GM12865 (cell line): ENCODE measurements at regions not wholly inside any gene's neighbourhood (a gene's known extent, or its start where the extent isn't known, plus 50 kb on each side); places are given as distances from the start of the nearest gene placed in this dataset.

Experiments used
- DNase-seq: peaks from one replicate; pipeline ENCODE4 v3.0.0; 2010; ENCODE audit warnings: low read depth
- H3K4me3 ChIP-seq: 2 replicates; pipeline ENCODE4 v1.5.1; 2011; ENCODE audit warnings: mild to moderate bottlenecking, low read depth, low read length, control low read depth
- CTCF ChIP-seq: IDR thresholded peaks from 2 replicates; pipeline ENCODE4 v1.5.1; 2011; ENCODE audit warnings: low read length, control low read depth, low read depth, inconsistent platforms; ENCODE audit not compliant: insufficient read depth; ENCODE audit errors: missing control alignments

- H3K4me3 ChIP-seq, result no peak overlapping the region
- TF ChIP-seq CTCF, result no peak
- DNase-seq, result no peak
Observed at GRCh38 chr11:37509506-37509905, 911.5 kb upstream of the RAG2 start.

GRCh38 chr11:37506531-37506930 lies 908.5 kb upstream of the RAG2 start:
- no peak for DNase-seq
- no peak for TF ChIP-seq CTCF
- no peak overlapping the region for H3K4me3 ChIP-seq

- TF ChIP-seq CTCF, result no peak
- DNase-seq, result no peak
- H3K4me3 ChIP-seq, result no peak overlapping the region
Observed at GRCh38 chr11:37505406-37505805, 907.4 kb upstream of the RAG2 start.

GRCh38 chr11:37504921-37505320 lies 906.9 kb upstream of the RAG2 start:
- DNase-seq, result no peak
- H3K4me3 ChIP-seq, result no peak overlapping the region
- TF ChIP-seq CTCF, result no peak

- peak; percentile 86 for DNase-seq
Observed at GRCh38 chr11:37504060-37504611, 906.1 kb upstream of the RAG2 start.

GRCh38 chr11:37503411-37504059 lies 905.5 kb upstream of the RAG2 start:
- H3K4me3 ChIP-seq, result no peak overlapping the region
- peak; percentile 47 for DNase-seq
- no peak for TF ChIP-seq CTCF

More at GRCh38 chr11:37504060-37504611, 906.1 kb upstream of the RAG2 start:
- TF ChIP-seq CTCF, result no peak
- no peak overlapping the region for H3K4me3 ChIP-seq

GRCh38 chr11:37502202-37502601 lies 904.2 kb upstream of the RAG2 start:
- TF ChIP-seq CTCF, result no peak
- no peak overlapping the region for H3K4me3 ChIP-seq
- DNase-seq, result peak; percentile 17
